GM18519 (cell line): ENCODE measurements at regions not wholly inside any gene's neighbourhood (a gene's known extent, or its start where the extent isn't known, plus 50 kb on each side); places are given as distances from the start of the nearest gene placed in this dataset.
A peak's percentile ranks its signal among the peaks of the same experiment; 100 is the strongest.

ENCODE experiments used
- ATAC-seq: cut with Tn5 transposase; IDR thresholded peaks from one replicate; pipeline ENCODE4 v1.9.1; 2021; ENCODE audit warnings: mild to moderate bottlenecking, moderate library complexity; ENCODE audit not compliant: unreplicated experiment, low FRiP score

GRCh38 chr1:78790174-78790573, 140.5 kb downstream of the IFI44 start:
- ATAC-seq, result no peak

GRCh38 chr1:78792756-78793155, 143.1 kb downstream of the IFI44 start:
- ATAC-seq, result no peak

- ATAC-seq, result no peak
Measured at GRCh38 chr1:78797108-78797781, 147.6 kb downstream of the IFI44 start.

GRCh38 chr1:78799926-78800325, 150.3 kb downstream of the IFI44 start:
- ATAC-seq, result no peak

GRCh38 chr1:78814176-78814575, 164.5 kb downstream of the IFI44 start:
- ATAC-seq, result no peak

GRCh38 chr1:78825561-78825960, 175.9 kb downstream of the IFI44 start:
- ATAC-seq, result no peak

- no peak for ATAC-seq
Measured at GRCh38 chr1:78829644-78830043, 176.9 kb downstream of the ADGRL4 start.

- ATAC-seq, result no peak
Measured at GRCh38 chr1:78830321-78830720, 176.2 kb downstream of the ADGRL4 start.

- ATAC-seq, result no peak
Measured at GRCh38 chr1:78831731-78832360, 174.7 kb downstream of the ADGRL4 start.

GRCh38 chr1:78833491-78833890, 173.0 kb downstream of the ADGRL4 start:
- ATAC-seq, result no peak

- peak; percentile 85 for ATAC-seq
Measured at GRCh38 chr1:78834201-78834741, 172.3 kb downstream of the ADGRL4 start.

- no peak for ATAC-seq
Measured at GRCh38 chr1:78836726-78837125, 169.8 kb downstream of the ADGRL4 start.

- peak; percentile 43 for ATAC-seq
Measured at GRCh38 chr1:78839704-78840277, 166.7 kb downstream of the ADGRL4 start.
